Small intestine (tissue), 7 donors: ENCODE measurements at regions not wholly inside any gene's neighbourhood (a gene's known extent, or its start where the extent isn't known, plus 50 kb on each side); places are given as distances from the start of the nearest gene placed in this dataset.
A peak's percentile ranks its signal among the peaks of the same experiment; 100 is the strongest.
"Not testable (repeated sequence)": the region's sequence is repeated elsewhere in the genome, so short reads cannot be mapped to it uniquely, and the experiment has no call there.

Experiments
- DNase-seq, 2 donors: peaks; one replicate each; pipeline versions ENCODE4 v3.0.0 to v3.0.0-alpha.2; 2013
- FAIRE-seq: peaks from 2 replicates; lab custom pipeline; 2012; peaks lifted over from hg19 to GRCh38; lab: Jason Lieb, UNC
- H3K27ac ChIP-seq, 3 donors: one replicate each; pipeline ENCODE4 v1.5.1; 2013; ENCODE audit warnings: low read length in 2 of 3, mild to moderate bottlenecking in 2 of 3, control low read depth in 1 of 3, inconsistent platforms in 1 of 3, low read depth in 1 of 3, moderate library complexity in 1 of 3
- H3K27me3 ChIP-seq, 3 donors: one replicate each; pipeline ENCODE4 v1.6.1; 2013; ENCODE audit warnings: low read length in 3 of 3, inconsistent platforms in 1 of 3; ENCODE audit not compliant: control insufficient read depth in 3 of 3, insufficient read depth in 3 of 3
- H3K36me3 ChIP-seq, 3 donors: one replicate each; pipeline ENCODE4 v1.6.1; 2013; ENCODE audit warnings: low read length in 3 of 3, inconsistent platforms in 1 of 3, low read depth in 1 of 3, mild to moderate bottlenecking in 1 of 3, moderate library complexity in 1 of 3; ENCODE audit not compliant: control insufficient read depth in 3 of 3, insufficient read depth in 2 of 3
- H3K4me1 ChIP-seq, 3 donors: one replicate each; pipeline ENCODE4 v1.6.1; 2013; ENCODE audit warnings: low read length in 2 of 3, inconsistent platforms in 1 of 3, low read depth in 1 of 3, mild to moderate bottlenecking in 1 of 3, moderate library complexity in 1 of 3; ENCODE audit not compliant: control insufficient read depth in 3 of 3, insufficient read depth in 2 of 3
- H3K4me3 ChIP-seq, 3 donors: one replicate each; pipeline ENCODE4 v1.5.1; 2013; ENCODE audit warnings: low read length in 3 of 3, control low read depth in 1 of 3, inconsistent platforms in 1 of 3, low read depth in 1 of 3, mild to moderate bottlenecking in 1 of 3, moderate library complexity in 1 of 3
- H3K9me3 ChIP-seq, 2 donors: one replicate each; pipeline ENCODE4 v1.6.1; 2013; ENCODE audit warnings: low read depth in 1 of 2, low read length in 1 of 2; ENCODE audit not compliant: control insufficient read depth in 2 of 2, insufficient read depth in 1 of 2
- WGBS, 3 donors: extraction: QIAGEN DNeasy Blood & Tissue Kit; methylation state at CpG; one replicate each; pipeline ENCODE4 v1.1.7; 2013; 5-methylcytosine and 5-hydroxymethylcytosine counted together
- donor health status: healthy with polysubstance abuse.
- donor health status: control.
- donor health status: control.
- donor health status: Bipolar disorder and iron deficiency.
- donor health status: healthy.

- Histone ChIP-seq H3K27me3 (no peaks in the 10 kb centered on the region), H3K27ac (no peak overlapping the region), H3K4me1 (peaks cover 0 to 3% (median 0%) of the 10 kb centered on the region in 3 donors), H3K9me3 (no peaks in the 10 kb centered on the region), H3K36me3 (no peaks in the 10 kb centered on the region), H3K4me3 (no peak overlapping the region)
- FAIRE-seq: peak; percentile 57
- DNase-seq: peak in 1 of 2 donors; percentile 80
These were observed 135.1 kb upstream of the TFPI start for GRCh38 chr2:187689372-187689771.

GRCh38 chr2:187693923-187694322 lies 139.7 kb upstream of the TFPI start:
- DNase-seq: no peak
- 82 to 88% (median 86%) methylated on average over 3 of the region's 3 CpGs for WGBS, 3 donors
- Histone ChIP-seq H3K36me3 (no peaks in the 10 kb centered on the region), H3K27me3 (no peaks in the 10 kb centered on the region), H3K4me1 (no peaks in the 10 kb centered on the region), H3K9me3 (peaks cover 0 to 4% of the 10 kb centered on the region in 2 donors), H3K27ac (no peak overlapping the region), H3K4me3 (no peak overlapping the region)
- FAIRE-seq: no peak

GRCh38 chr2:187696644-187697043 lies 142.4 kb upstream of the TFPI start:
- not testable (repeated sequence) for FAIRE-seq, H3K4me3 ChIP-seq, DNase-seq, H3K9me3 ChIP-seq, H3K36me3 ChIP-seq, H3K27me3 ChIP-seq, H3K27ac ChIP-seq, H3K4me1 ChIP-seq
- 85 to 88% (median 87%) methylated on average over 7 of the region's 7 CpGs for WGBS, 3 donors

- H3K27ac ChIP-seq: no peak overlapping the region
- no peaks in the 10 kb centered on the region for H3K4me1 ChIP-seq
- FAIRE-seq: no peak
- no peaks in the 10 kb centered on the region for H3K36me3 ChIP-seq
- 63 to 76% (median 65%) methylated on average over 2 of the region's 2 CpGs for WGBS, 3 donors
- no peak for DNase-seq
- no peak overlapping the region for H3K4me3 ChIP-seq
- no peaks in the 10 kb centered on the region for H3K27me3 ChIP-seq
- H3K9me3 ChIP-seq: peaks cover 0 to 4% of the 10 kb centered on the region in 2 donors
These were observed 144.3 kb upstream of the TFPI start for GRCh38 chr2:187698374-187699110.

- Histone ChIP-seq H3K9me3 (peaks cover 0 to 4% of the 10 kb centered on the region in 2 donors), H3K4me3 (no peak overlapping the region), H3K27ac (no peak overlapping the region), H3K4me1 (no peaks in the 10 kb centered on the region), H3K27me3 (no peaks in the 10 kb centered on the region), H3K36me3 (no peaks in the 10 kb centered on the region)
- WGBS, 3 donors: 58 to 65% (median 60%) methylated on average over 1 of the region's 1 CpG
- FAIRE-seq (no peak), DNase-seq (no peak)
These were observed 147.9 kb upstream of the TFPI start for GRCh38 chr2:187702157-187702556.

- Histone ChIP-seq H3K4me1 (no peaks in the 10 kb centered on the region), H3K27ac (no peak overlapping the region), H3K4me3 (no peak overlapping the region), H3K9me3 (no peaks in the 10 kb centered on the region), H3K36me3 (no peaks in the 10 kb centered on the region), H3K27me3 (no peaks in the 10 kb centered on the region)
- FAIRE-seq: no peak
- no peak for DNase-seq
- 84 to 97% (median 85%) methylated on average over 1 of the region's 1 CpG for WGBS, 3 donors
These were observed 154.0 kb upstream of the TFPI start for GRCh38 chr2:187708272-187708671.

GRCh38 chr2:187709065-187709464 lies 154.8 kb upstream of the TFPI start:
- no peak overlapping the region for H3K4me3 ChIP-seq
- H3K9me3 ChIP-seq: no peaks in the 10 kb centered on the region
- no peaks in the 10 kb centered on the region for H3K4me1 ChIP-seq
- no peaks in the 10 kb centered on the region for H3K27me3 ChIP-seq
- H3K27ac ChIP-seq: no peak overlapping the region
- whole genome bisulfite sequencing, 3 donors: 86 to 96% (median 95%) methylated on average over 2 of the region's 2 CpGs
- FAIRE-seq (no peak), DNase-seq (no peak)
- H3K36me3 ChIP-seq: no peaks in the 10 kb centered on the region

- Histone ChIP-seq H3K4me1 (no peaks in the 10 kb centered on the region), H3K36me3 (no peaks in the 10 kb centered on the region), H3K4me3 (no peak overlapping the region), H3K27me3 (no peaks in the 10 kb centered on the region), H3K27ac (no peak overlapping the region), H3K9me3 (no peaks in the 10 kb centered on the region)
- DNase-seq: no peak
- FAIRE-seq: no peak
These were observed 156.7 kb upstream of the TFPI start for GRCh38 chr2:187710791-187711521.
